MM.1S (cell line): ENCODE measurements at regions not wholly inside any gene's neighbourhood (a gene's known extent, or its start where the extent isn't known, plus 50 kb on each side); places are given as distances from the start of the nearest gene placed in this dataset.

Experiments
- DNase-seq: peaks from one replicate; pipeline ENCODE4 v3.0.0-alpha.2; 2015
- H2AFZ ChIP-seq: fragments of 300-600 bp; sonication (generic); 2 replicates; pipeline ENCODE4 v1.6.0; 2016; ENCODE audit warnings: antibody characterized with exemption, low read length
- H3F3A ChIP-seq: fragments of 300-600 bp; sonication (generic); 2 replicates; pipeline ENCODE4 v1.6.1; 2016; ENCODE audit warnings: mild to moderate bottlenecking, antibody characterized with exemption, low read length, moderate library complexity, mixed read lengths; ENCODE audit not compliant: insufficient read depth
- H3K27ac ChIP-seq: fragments of 300-600 bp; sonication (generic); 2 replicates; pipeline ENCODE4 v1.5.1; 2016; ENCODE audit warnings: mild to moderate bottlenecking, low read length
- H3K27me3 ChIP-seq: fragments of 300-600 bp; sonication (generic); replicated peaks from 2 replicates; pipeline ENCODE4 v1.6.0; 2016; ENCODE audit warnings: low read length; ENCODE audit not compliant: insufficient read depth
- H3K36me3 ChIP-seq: fragments of 300-600 bp; sonication (generic); replicated peaks from 2 replicates; pipeline ENCODE4 v1.6.1; 2016; ENCODE audit warnings: mild to moderate bottlenecking, low read length, mixed read lengths; ENCODE audit not compliant: insufficient read depth
- H3K4me1 ChIP-seq: fragments of 300-600 bp; sonication (generic); 2 replicates; pipeline ENCODE4 v1.6.1; 2016; ENCODE audit warnings: low read length, mixed read lengths
- H3K4me2 ChIP-seq: fragments of 300-600 bp; sonication (generic); 2 replicates; pipeline ENCODE4 v1.6.0; 2016; ENCODE audit warnings: low read depth, low read length
- H3K4me3 ChIP-seq: fragments of 300-600 bp; sonication (generic); 2 replicates; pipeline ENCODE4 v1.5.1; 2016; ENCODE audit warnings: low read length, mixed read lengths
- H3K79me2 ChIP-seq: fragments of 300-600 bp; sonication (generic); 2 replicates; pipeline ENCODE4 v1.6.1; 2016; ENCODE audit warnings: mixed run types, low read length, mixed read lengths
- H3K9ac ChIP-seq: fragments of 300-600 bp; sonication (generic); 2 replicates; pipeline ENCODE4 v1.6.1; 2016; ENCODE audit warnings: low read length, mixed read lengths
- H3K9me2 ChIP-seq: fragments of 300-600 bp; sonication (generic); replicated peaks from 2 replicates; pipeline ENCODE4 v1.6.1; 2016; ENCODE audit warnings: mild to moderate bottlenecking, low read length, mixed read lengths; ENCODE audit not compliant: insufficient read depth
- H3K9me3 ChIP-seq: fragments of 300-600 bp; sonication (generic); replicated peaks from 2 replicates; pipeline ENCODE4 v1.6.1; 2016; ENCODE audit warnings: mild to moderate bottlenecking, low read length, mixed read lengths; ENCODE audit not compliant: insufficient read depth
- H4K20me1 ChIP-seq: fragments of 300-600 bp; sonication (generic); 2 replicates; pipeline ENCODE4 v1.6.1; 2016; ENCODE audit warnings: mild to moderate bottlenecking, low read length, moderate library complexity, mixed read lengths; ENCODE audit not compliant: insufficient read depth
- CTCF ChIP-seq: fragments of 300-600 bp; sonication (generic); IDR thresholded peaks from 2 replicates; pipeline ENCODE4 v1.5.1; 2016; ENCODE audit warnings: antibody characterized with exemption, low read length, mixed read lengths
- EZH2 ChIP-seq: fragments of 300-600 bp; sonication (generic); optimal IDR thresholded peaks from 2 replicates; pipeline ENCODE3; 2017; ENCODE audit warnings: low read depth, mild to moderate bottlenecking, antibody characterized with exemption, low read length, mixed read lengths
- EZH2phosphoT487 ChIP-seq: fragments of 300-600 bp; sonication (generic); IDR thresholded peaks from 2 replicates; pipeline ENCODE4 v1.6.1; 2018; ENCODE audit warnings: antibody characterized with exemption, low read length

GRCh38 chr10:25849988-25850387 is 84.0 kb upstream of the MYO3A start:
- TF ChIP-seq EZH2 (no peak), EZH2phosphoT487 (no peak), CTCF (no peak)
- H3K4me2 ChIP-seq = no peak overlapping the region
- DNase-seq = no peak

GRCh38 chr10:25851548-25851947 is 82.5 kb upstream of the MYO3A start:
- H3K4me3 ChIP-seq = no peak overlapping the region
- H3K27ac ChIP-seq = no peak overlapping the region
- no peaks in the 10 kb centered on the region for H3K4me1 ChIP-seq
- no peak for TF ChIP-seq CTCF
- no peak for TF ChIP-seq EZH2
- no peak for TF ChIP-seq EZH2phosphoT487
- DNase-seq = no peak
- no peak overlapping the region for H3K4me2 ChIP-seq
- H3K9me2 ChIP-seq = no peaks in the 10 kb centered on the region
- no peaks in the 10 kb centered on the region for H3K27me3 ChIP-seq
- no peaks in the 10 kb centered on the region for H3K9me3 ChIP-seq
- H3K9ac ChIP-seq = no peak overlapping the region
- no peaks in the 10 kb centered on the region for H4K20me1 ChIP-seq
- no peaks in the 10 kb centered on the region for H3K36me3 ChIP-seq
- H3K79me2 ChIP-seq = no peaks in the 10 kb centered on the region
- no peak overlapping the region for H2AFZ ChIP-seq
- no peaks in the 10 kb centered on the region for H3F3A ChIP-seq

More at GRCh38 chr10:25849988-25850387, 84.0 kb upstream of the MYO3A start:
- no peaks in the 10 kb centered on the region for H3F3A ChIP-seq
- H4K20me1 ChIP-seq = no peaks in the 10 kb centered on the region
- H3K4me3 ChIP-seq = no peak overlapping the region
- no peak overlapping the region for H2AFZ ChIP-seq
- H3K9me3 ChIP-seq = no peaks in the 10 kb centered on the region
- H3K9me2 ChIP-seq = no peaks in the 10 kb centered on the region
- H3K27me3 ChIP-seq = no peaks in the 10 kb centered on the region
- no peaks in the 10 kb centered on the region for H3K36me3 ChIP-seq
- no peak overlapping the region for H3K27ac ChIP-seq
- H3K9ac ChIP-seq = no peak overlapping the region
- no peaks in the 10 kb centered on the region for H3K79me2 ChIP-seq
- H3K4me1 ChIP-seq = peaks cover 6% of the 10 kb centered on the region; the same call in 1 of the 2 replicates

- Histone ChIP-seq H3K4me1 (no peaks in the 10 kb centered on the region), H3F3A (no peaks in the 10 kb centered on the region), H3K9me2 (no peaks in the 10 kb centered on the region), H3K27me3 (no peaks in the 10 kb centered on the region), H3K9ac (no peak overlapping the region), H3K4me2 (no peak overlapping the region), H2AFZ (no peak overlapping the region), H3K4me3 (no peak overlapping the region), H3K27ac (no peak overlapping the region), H3K9me3 (no peaks in the 10 kb centered on the region), H3K36me3 (no peaks in the 10 kb centered on the region), H3K79me2 (no peaks in the 10 kb centered on the region), H4K20me1 (no peaks in the 10 kb centered on the region)
- TF ChIP-seq EZH2phosphoT487 (no peak), EZH2 (no peak), CTCF (no peak)
- DNase-seq = no peak
These were observed 81.6 kb upstream of the MYO3A start for GRCh38 chr10:25852364-25852941.
